ENCODE measurements at regions not wholly inside any gene's neighbourhood (a gene's known extent, or its start where the extent isn't known, plus 50 kb on each side); places are given as distances from the start of the nearest gene placed in this dataset.

- TF ChIP-seq CTCF (conservative IDR thresholded peaks at IDR 0.05) (no peak), EZH2 (IDR thresholded peaks at IDR 0.05; ENCODE audit: low read depth) (no peak)
Observed at GRCh38 chr4:107366016-107366735, 330.1 kb upstream of the DKK2 start.
